Loucy (cell line): ENCODE measurements at regions not wholly inside any gene's neighbourhood (a gene's known extent, or its start where the extent isn't known, plus 50 kb on each side); places are given as distances from the start of the nearest gene placed in this dataset.

Experiments used
- CTCF ChIP-seq: fragments of 200-600 bp; sonication (generic); conservative IDR thresholded peaks from 2 replicates; pipeline ENCODE4 v1.5.1; 2014; ENCODE audit warnings: mild to moderate bottlenecking, antibody characterized with exemption, low read length
- EZH2phosphoT487 ChIP-seq: fragments of 200-600 bp; IDR thresholded peaks from 2 replicates; pipeline ENCODE4 v1.6.1; 2018; ENCODE audit warnings: antibody characterized with exemption, mild to moderate bottlenecking, moderate library complexity, borderline replicate concordance

- TF ChIP-seq CTCF, result no peak
- no peak for TF ChIP-seq EZH2phosphoT487
Measured at GRCh38 chr3:34725774-34726173, 913.6 kb upstream of the ARPP21 start.
